Skeletal muscle tissue (tissue), 3 donors: ENCODE measurements at regions not wholly inside any gene's neighbourhood (a gene's known extent, or its start where the extent isn't known, plus 50 kb on each side); places are given as distances from the start of the nearest gene placed in this dataset.
"Not testable (repeated sequence)": the region's sequence is repeated elsewhere in the genome, so short reads cannot be mapped to it uniquely, and the experiment has no call there.

Experiments used
- H3K27ac ChIP-seq: one replicate; pipeline ENCODE4 v1.7.0; 2013; ENCODE audit warnings: mild to moderate bottlenecking, low read depth, low read length, inconsistent platforms
- H3K27me3 ChIP-seq, 3 donors: one replicate each; pipeline ENCODE4 v1.7.0; 2013; ENCODE audit warnings: low read length in 3 of 3; ENCODE audit not compliant: control insufficient read depth in 3 of 3, insufficient read depth in 3 of 3
- H3K36me3 ChIP-seq, 3 donors: one replicate each; pipeline ENCODE4 v1.7.0; 2013; ENCODE audit warnings: low read length in 3 of 3; ENCODE audit not compliant: control insufficient read depth in 3 of 3, insufficient read depth in 3 of 3
- H3K4me1 ChIP-seq, 3 donors: one replicate each; pipeline ENCODE4 v1.7.0; 2013; ENCODE audit warnings: low read length in 3 of 3, mild to moderate bottlenecking in 3 of 3; ENCODE audit not compliant: control insufficient read depth in 3 of 3, insufficient read depth in 3 of 3
- H3K4me3 ChIP-seq, 3 donors: one replicate each; pipeline ENCODE4 v1.7.0; 2013; ENCODE audit warnings: low read length in 3 of 3
- H3K9ac ChIP-seq, 3 donors: one replicate each; pipeline ENCODE4 v1.7.0; 2013; ENCODE audit warnings: low read length in 3 of 3, mild to moderate bottlenecking in 3 of 3, moderate library complexity in 2 of 3, low read depth in 1 of 3
- H3K9me3 ChIP-seq, 3 donors: one replicate each; pipeline ENCODE4 v1.7.0; 2013; ENCODE audit warnings: low read length in 3 of 3; ENCODE audit not compliant: control insufficient read depth in 3 of 3
- donor health status: Osteomylitis.

GRCh38 chr22:27107386-27107785 lies 450.0 kb downstream of the MIAT start:
- Histone ChIP-seq H3K9ac (no peak overlapping the region), H3K9me3 (no peaks in the 10 kb centered on the region), H3K4me3 (no peak overlapping the region), H3K4me1 (peaks cover 0 to 3% (median 2%) of the 10 kb centered on the region in 3 donors), H3K36me3 (no peaks in the 10 kb centered on the region), H3K27me3 (peaks cover 14 to 19% (median 14%) of the 10 kb centered on the region in 3 donors), H3K27ac (no peak overlapping the region)

GRCh38 chr22:27107824-27108223 lies 450.4 kb downstream of the MIAT start:
- Histone ChIP-seq H3K4me3 (no peak overlapping the region), H3K36me3 (no peaks in the 10 kb centered on the region), H3K9me3 (peaks cover 0 to 2% (median 0%) of the 10 kb centered on the region in 3 donors), H3K9ac (no peak overlapping the region), H3K27ac (no peak overlapping the region), H3K27me3 (peaks cover 10 to 15% (median 14%) of the 10 kb centered on the region in 3 donors), H3K4me1 (peaks cover 0 to 3% (median 2%) of the 10 kb centered on the region in 3 donors)

DNA sequence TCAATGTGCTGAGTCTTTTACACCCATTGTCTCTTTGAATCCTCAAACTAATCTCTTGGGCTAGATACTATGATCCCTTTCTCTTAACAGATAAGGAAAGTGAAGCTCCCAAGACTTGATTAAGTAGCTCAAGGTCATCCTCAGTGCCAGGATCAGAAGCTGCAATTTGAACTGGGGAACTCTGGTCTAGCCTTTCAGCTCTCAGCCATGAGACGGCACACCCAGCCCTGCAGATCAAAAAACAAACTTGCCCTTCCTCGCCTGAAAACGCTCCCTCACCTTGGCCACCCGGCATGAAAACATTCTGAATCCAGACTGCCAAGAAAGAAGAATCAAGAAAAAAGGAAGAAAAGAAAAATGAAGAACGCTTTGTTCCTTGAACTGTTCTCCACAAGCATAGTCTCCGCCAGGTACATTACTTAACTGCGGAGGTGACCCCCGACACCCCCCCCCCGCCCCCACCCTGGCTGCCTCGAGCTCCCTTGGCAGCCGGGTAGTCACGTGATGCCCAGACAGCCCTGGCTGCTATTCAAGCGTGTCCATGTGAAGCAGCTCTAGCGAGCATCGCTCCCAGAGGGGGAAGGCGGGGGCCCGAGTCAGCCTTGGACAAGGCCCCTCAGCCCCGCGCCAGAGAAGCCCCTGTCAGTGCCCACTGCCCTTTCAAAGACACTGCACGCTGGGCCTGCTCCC lies 451.2 kb downstream of the MIAT start:
- no peaks in the 10 kb centered on the region for H3K36me3 ChIP-seq
- no peak overlapping the region for H3K4me3 ChIP-seq
- H3K27me3 ChIP-seq: peaks cover 8 to 17% (median 12%) of the 10 kb centered on the region in 3 donors
- peaks cover 0 to 3% (median 2%) of the 10 kb centered on the region in 3 donors for H3K4me1 ChIP-seq
- no peak overlapping the region for H3K9ac ChIP-seq
- peaks cover 0 to 2% (median 0%) of the 10 kb centered on the region in 3 donors for H3K9me3 ChIP-seq
- no peak overlapping the region for H3K27ac ChIP-seq

- H3K27me3 ChIP-seq: peaks cover 8 to 15% (median 12%) of the 10 kb centered on the region in 3 donors
- not testable (repeated sequence) for H3K27ac ChIP-seq, H3K9me3 ChIP-seq, H3K9ac ChIP-seq, H3K36me3 ChIP-seq, H3K4me3 ChIP-seq, H3K4me1 ChIP-seq
These were observed 452.0 kb downstream of the MIAT start for GRCh38 chr22:27109406-27109805.

DNA sequence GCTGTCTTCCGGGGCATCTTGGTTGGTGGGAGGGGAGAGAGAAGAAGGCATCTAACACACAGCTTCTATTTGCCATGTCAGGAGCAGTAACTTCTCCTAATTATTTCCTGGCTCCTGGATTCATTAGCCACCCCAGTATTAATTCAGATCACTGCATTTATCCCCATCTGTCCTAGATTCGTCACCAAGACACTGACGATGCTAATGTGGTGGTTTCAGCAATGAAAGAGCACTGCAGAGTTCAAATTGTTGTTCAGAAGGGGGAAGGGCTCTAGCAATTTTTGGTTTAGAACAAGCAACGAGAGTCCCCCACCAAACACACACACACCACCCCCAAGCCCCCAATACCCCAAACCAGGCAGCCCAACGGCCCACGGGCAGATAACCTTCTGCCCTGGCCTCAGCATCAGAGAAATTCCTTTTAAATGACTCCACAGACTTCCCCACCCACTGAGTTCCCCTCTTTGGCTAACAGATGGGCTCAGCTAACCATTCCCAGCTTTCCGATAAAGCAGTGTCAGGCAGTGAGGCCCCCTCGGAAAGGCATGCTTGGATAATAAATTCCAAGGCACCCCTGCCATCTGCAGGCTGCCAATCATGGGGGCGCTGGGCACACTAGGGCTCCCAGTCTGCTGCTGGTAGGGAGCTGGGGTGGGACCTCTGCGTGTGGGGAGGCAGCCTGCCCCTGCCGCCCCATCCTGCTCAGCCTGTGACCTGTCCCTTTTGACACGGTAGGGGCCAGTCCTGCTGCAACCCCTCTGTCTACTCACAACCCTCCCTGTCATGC lies 453.5 kb downstream of the MIAT start:
- Histone ChIP-seq H3K4me3 (no peak overlapping the region), H3K36me3 (no peaks in the 10 kb centered on the region), H3K9me3 (peaks cover 0 to 2% (median 0%) of the 10 kb centered on the region in 3 donors), H3K9ac (no peak overlapping the region), H3K27ac (no peak overlapping the region), H3K27me3 (peaks cover 8 to 15% (median 8%) of the 10 kb centered on the region in 3 donors), H3K4me1 (peaks cover 0 to 3% (median 2%) of the 10 kb centered on the region in 3 donors)

- Histone ChIP-seq H3K4me1 (no peaks in the 10 kb centered on the region), H3K36me3 (no peaks in the 10 kb centered on the region), H3K27me3 (peaks cover 8 to 15% (median 8%) of the 10 kb centered on the region in 3 donors), H3K9me3 (peaks cover 0 to 2% (median 0%) of the 10 kb centered on the region in 3 donors), H3K4me3 (no peak overlapping the region), H3K9ac (no peak overlapping the region), H3K27ac (no peak overlapping the region)
These were observed 454.6 kb downstream of the MIAT start for GRCh38 chr22:27111796-27112672.

DNA sequence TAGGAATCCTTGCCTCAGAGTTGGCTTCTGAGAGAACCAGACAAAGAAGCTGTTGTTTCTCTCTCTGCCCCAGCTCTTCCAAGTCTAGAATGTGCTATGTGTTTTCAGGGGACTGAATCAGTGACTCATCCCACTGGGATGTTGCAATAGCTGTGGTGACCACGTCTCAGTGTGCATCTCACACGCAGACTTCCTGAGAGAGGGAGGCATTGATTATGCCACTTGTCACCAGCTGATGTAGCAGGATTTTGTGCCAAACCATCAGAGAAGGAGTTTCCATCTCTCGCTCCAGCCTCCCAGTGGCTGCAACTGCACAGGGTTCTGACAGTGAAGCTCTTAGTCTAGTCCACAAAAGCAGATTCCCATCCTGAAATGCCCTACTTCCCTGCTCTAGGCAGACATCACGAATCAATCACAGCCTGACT lies 455.8 kb downstream of the MIAT start:
- no peak overlapping the region for H3K27ac ChIP-seq

DNA sequence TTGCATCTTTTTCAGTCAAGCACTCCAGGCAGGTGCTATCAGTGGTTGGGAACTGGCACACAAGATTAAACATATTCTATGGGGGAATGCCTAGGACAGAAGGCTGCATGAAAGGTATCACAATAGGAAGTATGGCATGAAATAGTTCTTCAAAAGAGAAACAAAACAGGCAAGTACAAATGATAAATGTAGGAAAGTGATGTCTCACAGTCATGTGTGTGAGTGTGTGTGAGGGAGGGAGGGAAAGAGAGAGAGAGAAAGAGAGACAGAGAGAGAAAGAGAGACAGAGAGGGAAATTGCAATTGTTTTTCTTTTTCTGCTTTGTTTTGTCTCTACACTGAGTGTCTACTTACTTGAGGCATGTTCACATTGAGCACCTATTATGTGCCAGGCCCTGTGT lies 456.3 kb downstream of the MIAT start:
- Histone ChIP-seq H3K27ac (no peak overlapping the region), H3K27me3 (peaks cover 5 to 12% (median 8%) of the 10 kb centered on the region in 3 donors), H3K9ac (no peak overlapping the region), H3K4me1 (no peaks in the 10 kb centered on the region), H3K9me3 (peaks cover 0 to 3% (median 2%) of the 10 kb centered on the region in 3 donors), H3K36me3 (no peaks in the 10 kb centered on the region), H3K4me3 (no peak overlapping the region)

More for the DNA sequence above, 455.8 kb downstream of the MIAT start:
- H3K4me3 ChIP-seq: no peak overlapping the region
- no peak overlapping the region for H3K9ac ChIP-seq
- peaks cover 5 to 12% (median 8%) of the 10 kb centered on the region in 3 donors for H3K27me3 ChIP-seq
- H3K4me1 ChIP-seq: no peaks in the 10 kb centered on the region
- peaks cover 0 to 3% (median 2%) of the 10 kb centered on the region in 3 donors for H3K9me3 ChIP-seq
- H3K36me3 ChIP-seq: no peaks in the 10 kb centered on the region

- peaks cover 2 to 12% (median 8%) of the 10 kb centered on the region in 3 donors for H3K27me3 ChIP-seq
- H3K4me1 ChIP-seq: no peaks in the 10 kb centered on the region
- no peak overlapping the region for H3K4me3 ChIP-seq
- no peak overlapping the region for H3K27ac ChIP-seq
- peaks cover 0 to 3% (median 2%) of the 10 kb centered on the region in 3 donors for H3K9me3 ChIP-seq
- no peaks in the 10 kb centered on the region for H3K36me3 ChIP-seq
- H3K9ac ChIP-seq: no peak overlapping the region
These were observed 456.8 kb downstream of the MIAT start for GRCh38 chr22:27114186-27114585.
